Panc1 (cell line): ENCODE measurements at regions not wholly inside any gene's neighbourhood (a gene's known extent, or its start where the extent isn't known, plus 50 kb on each side); places are given as distances from the start of the nearest gene placed in this dataset.

Source experiments
- ATAC-seq: fragments of 200-7000 bp; cut with Tn5 transposase; 2 replicates; pipeline ENCODE4 v1.9.1; 2020; ENCODE audit warnings: mild to moderate bottlenecking, moderate library complexity
- BruUV-seq: library from RNA; stranded (reverse); fragments of 400-500 nt; replicated peaks from 2 replicates; lab custom pipeline; 2021; lab: Mats Ljungman, UMichigan
- CTCF ChIA-PET: fragments of 300-600 bp; sonication (Branson Sonifier 250); formaldehyde crosslinking; loops from one replicate; lab custom pipeline; 2022; ENCODE audit warnings: antibody characterized with exemption; lab: Charles Lee
- POLR2A ChIA-PET: fragments of 300-600 bp; sonication (Branson Sonifier 250); formaldehyde crosslinking; loops from one replicate; lab custom pipeline; 2022; ENCODE audit warnings: antibody characterized with exemption; lab: Charles Lee
- DNase-seq: peaks from one replicate; pipeline ENCODE4 v3.0.0-alpha.2; 2010; ENCODE audit warnings: low read depth, low spot score
- H3K27ac ChIP-seq: 2 replicates; pipeline ENCODE4 v1.5.1; 2011; ENCODE audit warnings: mild to moderate bottlenecking, low read length, inconsistent platforms
- H3K27me3 ChIP-seq: fragments of 200-500 bp; sonication (Bioruptor generic); 2 replicates; pipeline ENCODE4 v1.6.0; 2014; ENCODE audit warnings: low read length, inconsistent platforms; ENCODE audit not compliant: control insufficient read depth, insufficient read depth
- H3K36me3 ChIP-seq: fragments of 200-500 bp; sonication (Bioruptor generic); 2 replicates; pipeline ENCODE4 v1.5.1; 2014; ENCODE audit warnings: inconsistent platforms, mild to moderate bottlenecking, low read length, moderate library complexity; ENCODE audit not compliant: control insufficient read depth, insufficient read depth
- H3K4me1 ChIP-seq: 2 replicates; pipeline ENCODE4 v1.5.1; 2011; ENCODE audit warnings: inconsistent platforms, mild to moderate bottlenecking, low read length, moderate library complexity; ENCODE audit not compliant: control insufficient read depth, insufficient read depth
- H3K4me3 ChIP-seq, 2 experiments: 2 replicates each; pipeline ENCODE4 v1.5.1; 2011 to 2012; ENCODE audit warnings: low read depth in 2 of 2, low read length in 2 of 2, mild to moderate bottlenecking in 2 of 2, inconsistent platforms in 1 of 2, moderate library complexity in 1 of 2
- H3K9me3 ChIP-seq: fragments of 200-500 bp; sonication (Bioruptor generic); 2 replicates; pipeline ENCODE4 v1.5.1; 2014; ENCODE audit warnings: low read depth, mild to moderate bottlenecking, inconsistent platforms, low read length, moderate library complexity; ENCODE audit not compliant: control insufficient read depth, insufficient read depth
- POLR2AphosphoS5 ChIP-seq: IDR thresholded peaks from 2 replicates; pipeline ENCODE4 v1.6.1; 2012; ENCODE audit warnings: mild to moderate bottlenecking, low read depth, low read length, moderate library complexity
- SIN3A ChIP-seq: IDR thresholded peaks from 2 replicates; pipeline ENCODE4 v1.6.1; 2012; ENCODE audit warnings: low read depth, mild to moderate bottlenecking, low read length, moderate library complexity, borderline replicate concordance; ENCODE audit not compliant: insufficient read depth
- TCF7L2 ChIP-seq: IDR thresholded peaks from 2 replicates; pipeline ENCODE4 v1.6.1; 2011; ENCODE audit warnings: mild to moderate bottlenecking, low read depth, low read length, inconsistent platforms
- in situ Hi-C: cut with HindIII; loops from 2 replicates; pipeline ENCODE4 v1.10.0; 2016; ENCODE audit warnings: low sequenced_read_pairs, low pct_unique_long_range_greater_than_20kb
- intact Hi-C: fragments of 100-400 bp; cut with micrococcal nuclease; formaldehyde crosslinking; loops from one replicate; pipeline ENCODE4 v1.10.0; 2022; ENCODE audit not compliant: unreplicated experiment
- TF ChIP-seq, protein P1 (sequence below), 2 experiments: IDR thresholded peaks; 2 replicates each; pipeline ENCODE4 v1.6.1; 2011 to 2012; ENCODE audit warnings: low read depth in 2 of 2, control low read depth in 1 of 2, low read length in 1 of 2, mild to moderate bottlenecking in 1 of 2, moderate library complexity in 1 of 2; ENCODE audit not compliant: insufficient read depth in 1 of 2
- TF ChIP-seq, protein P2 (sequence below): fragments of 450-650 bp; IDR thresholded peaks from 2 replicates; pipeline ENCODE4 v1.5.1; 2017; ENCODE audit warnings: mild to moderate bottlenecking

DNA sequence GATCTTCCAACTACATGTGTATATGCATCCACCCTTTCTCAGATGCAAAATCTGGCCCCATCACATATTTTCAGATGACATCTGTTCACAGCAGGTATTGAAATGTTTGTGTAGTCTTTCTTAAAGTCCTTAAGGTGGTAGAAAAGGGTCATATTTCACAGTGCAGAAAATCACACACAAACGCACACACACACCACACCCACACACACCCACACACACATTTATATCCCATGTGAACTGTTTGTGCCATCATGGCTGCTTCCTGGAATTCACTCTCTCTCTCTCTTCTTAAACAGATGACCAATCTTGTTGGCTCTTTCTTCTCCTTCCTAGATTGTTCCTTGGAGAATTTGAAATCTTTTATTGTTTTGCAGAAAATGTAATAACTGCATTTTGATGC lies 663.0 kb upstream of the GRM3 start:
- TF ChIP-seq, protein P1, sequence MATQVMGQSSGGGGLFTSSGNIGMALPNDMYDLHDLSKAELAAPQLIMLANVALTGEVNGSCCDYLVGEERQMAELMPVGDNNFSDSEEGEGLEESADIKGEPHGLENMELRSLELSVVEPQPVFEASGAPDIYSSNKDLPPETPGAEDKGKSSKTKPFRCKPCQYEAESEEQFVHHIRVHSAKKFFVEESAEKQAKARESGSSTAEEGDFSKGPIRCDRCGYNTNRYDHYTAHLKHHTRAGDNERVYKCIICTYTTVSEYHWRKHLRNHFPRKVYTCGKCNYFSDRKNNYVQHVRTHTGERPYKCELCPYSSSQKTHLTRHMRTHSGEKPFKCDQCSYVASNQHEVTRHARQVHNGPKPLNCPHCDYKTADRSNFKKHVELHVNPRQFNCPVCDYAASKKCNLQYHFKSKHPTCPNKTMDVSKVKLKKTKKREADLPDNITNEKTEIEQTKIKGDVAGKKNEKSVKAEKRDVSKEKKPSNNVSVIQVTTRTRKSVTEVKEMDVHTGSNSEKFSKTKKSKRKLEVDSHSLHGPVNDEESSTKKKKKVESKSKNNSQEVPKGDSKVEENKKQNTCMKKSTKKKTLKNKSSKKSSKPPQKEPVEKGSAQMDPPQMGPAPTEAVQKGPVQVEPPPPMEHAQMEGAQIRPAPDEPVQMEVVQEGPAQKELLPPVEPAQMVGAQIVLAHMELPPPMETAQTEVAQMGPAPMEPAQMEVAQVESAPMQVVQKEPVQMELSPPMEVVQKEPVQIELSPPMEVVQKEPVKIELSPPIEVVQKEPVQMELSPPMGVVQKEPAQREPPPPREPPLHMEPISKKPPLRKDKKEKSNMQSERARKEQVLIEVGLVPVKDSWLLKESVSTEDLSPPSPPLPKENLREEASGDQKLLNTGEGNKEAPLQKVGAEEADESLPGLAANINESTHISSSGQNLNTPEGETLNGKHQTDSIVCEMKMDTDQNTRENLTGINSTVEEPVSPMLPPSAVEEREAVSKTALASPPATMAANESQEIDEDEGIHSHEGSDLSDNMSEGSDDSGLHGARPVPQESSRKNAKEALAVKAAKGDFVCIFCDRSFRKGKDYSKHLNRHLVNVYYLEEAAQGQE (IDR thresholded peaks at IDR 0.05; ENCODE audit: insufficient read depth in 1 of 2, low read depth in 2 of 2, low read length in 1 of 2): no peak
- Histone ChIP-seq H3K9me3 (no peaks in the 10 kb centered on the region), H3K4me3 (no peak overlapping the region), H3K27me3 (no peaks in the 10 kb centered on the region), H3K27ac (no peak overlapping the region), H3K4me1 (no peaks in the 10 kb centered on the region), H3K36me3 (no peaks in the 10 kb centered on the region)
- ChIA-PET POLR2A (no interaction called here), CTCF (interaction anchor here (0.7 kb wide), 1 partner anchor 528 kb away, joined by 3 read pairs; no protein-coding TSS in a partner anchor)
- in situ Hi-C loops (no loop called here), intact Hi-C loops (no loop called here)
- ATAC-seq (no peak), DNase-seq (no peak)
- no TSS peak for BruUV-seq

DNA sequence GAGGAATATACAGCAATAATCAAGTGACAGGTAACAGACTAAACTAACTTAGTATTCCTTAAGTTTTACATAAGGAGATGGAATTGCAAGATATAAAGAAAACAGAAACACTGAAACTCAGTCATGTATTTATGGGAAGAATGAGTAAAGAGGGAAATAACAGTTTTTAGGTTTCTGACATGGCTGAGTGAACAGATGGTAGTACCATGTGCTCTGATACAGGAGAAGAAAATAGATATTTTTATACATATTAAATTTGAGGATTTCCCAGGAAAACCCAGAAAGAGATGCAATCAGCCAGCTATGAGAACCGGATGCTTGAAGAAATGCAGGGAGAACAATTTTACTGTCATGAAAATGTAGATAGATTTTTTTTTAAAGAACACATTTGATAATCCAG lies 669.5 kb upstream of the GRM3 start:
- no TSS peak for BruUV-seq
- no peaks in the 10 kb centered on the region; the same call in 1 of the 2 replicates for H3K36me3 ChIP-seq
- H3K27me3 ChIP-seq: no peaks in the 10 kb centered on the region
- intact Hi-C loops: no loop called here
- TF ChIP-seq TCF7L2: no peak
- TF ChIP-seq, protein P1 (IDR thresholded peaks at IDR 0.05; ENCODE audit: insufficient read depth in 1 of 2, low read depth in 2 of 2, low read length in 1 of 2): no peak
- no peak for TF ChIP-seq SIN3A
- no peak for TF ChIP-seq POLR2AphosphoS5
- TF ChIP-seq, protein P2, sequence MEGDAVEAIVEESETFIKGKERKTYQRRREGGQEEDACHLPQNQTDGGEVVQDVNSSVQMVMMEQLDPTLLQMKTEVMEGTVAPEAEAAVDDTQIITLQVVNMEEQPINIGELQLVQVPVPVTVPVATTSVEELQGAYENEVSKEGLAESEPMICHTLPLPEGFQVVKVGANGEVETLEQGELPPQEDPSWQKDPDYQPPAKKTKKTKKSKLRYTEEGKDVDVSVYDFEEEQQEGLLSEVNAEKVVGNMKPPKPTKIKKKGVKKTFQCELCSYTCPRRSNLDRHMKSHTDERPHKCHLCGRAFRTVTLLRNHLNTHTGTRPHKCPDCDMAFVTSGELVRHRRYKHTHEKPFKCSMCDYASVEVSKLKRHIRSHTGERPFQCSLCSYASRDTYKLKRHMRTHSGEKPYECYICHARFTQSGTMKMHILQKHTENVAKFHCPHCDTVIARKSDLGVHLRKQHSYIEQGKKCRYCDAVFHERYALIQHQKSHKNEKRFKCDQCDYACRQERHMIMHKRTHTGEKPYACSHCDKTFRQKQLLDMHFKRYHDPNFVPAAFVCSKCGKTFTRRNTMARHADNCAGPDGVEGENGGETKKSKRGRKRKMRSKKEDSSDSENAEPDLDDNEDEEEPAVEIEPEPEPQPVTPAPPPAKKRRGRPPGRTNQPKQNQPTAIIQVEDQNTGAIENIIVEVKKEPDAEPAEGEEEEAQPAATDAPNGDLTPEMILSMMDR: no peak
- no peaks in the 10 kb centered on the region for H3K4me1 ChIP-seq
- H3K9me3 ChIP-seq: no peaks in the 10 kb centered on the region
- no peak for DNase-seq
- H3K4me3 ChIP-seq: no peak overlapping the region
- POLR2A ChIA-PET: no interaction called here
- CTCF ChIA-PET: no interaction called here
- H3K27ac ChIP-seq: no peak overlapping the region
- in situ Hi-C loops: no loop called here
- ATAC-seq: no peak
